Vagina (tissue), 2 donors: ENCODE measurements at regions not wholly inside any gene's neighbourhood (a gene's known extent, or its start where the extent isn't known, plus 50 kb on each side); places are given as distances from the start of the nearest gene placed in this dataset.

Source experiments
- POLR2AphosphoS5 ChIP-seq, 2 donors: sonication (generic); formaldehyde crosslinking; IDR thresholded peaks; one replicate each; pipeline ENCODE4 v1.9.0; 2017; ENCODE audit warnings: antibody characterized with exemption in 2 of 2, mild to moderate bottlenecking in 2 of 2, low read depth in 1 of 2; ENCODE audit not compliant: insufficient read depth in 1 of 2
- TF ChIP-seq, protein P1 (sequence below), 3 experiments: fragments of 450-650 bp in 2 of 3; fragments of 200-600 bp in 1 of 3; sonication (generic) in 1 of 3; IDR thresholded peaks; one replicate each; pipeline ENCODE4 v1.5.1; 2017 to 2019; ENCODE audit warnings: antibody characterized with exemption in 3 of 3, mild to moderate bottlenecking in 2 of 3, moderate library complexity in 2 of 3

- TF ChIP-seq, protein P1, sequence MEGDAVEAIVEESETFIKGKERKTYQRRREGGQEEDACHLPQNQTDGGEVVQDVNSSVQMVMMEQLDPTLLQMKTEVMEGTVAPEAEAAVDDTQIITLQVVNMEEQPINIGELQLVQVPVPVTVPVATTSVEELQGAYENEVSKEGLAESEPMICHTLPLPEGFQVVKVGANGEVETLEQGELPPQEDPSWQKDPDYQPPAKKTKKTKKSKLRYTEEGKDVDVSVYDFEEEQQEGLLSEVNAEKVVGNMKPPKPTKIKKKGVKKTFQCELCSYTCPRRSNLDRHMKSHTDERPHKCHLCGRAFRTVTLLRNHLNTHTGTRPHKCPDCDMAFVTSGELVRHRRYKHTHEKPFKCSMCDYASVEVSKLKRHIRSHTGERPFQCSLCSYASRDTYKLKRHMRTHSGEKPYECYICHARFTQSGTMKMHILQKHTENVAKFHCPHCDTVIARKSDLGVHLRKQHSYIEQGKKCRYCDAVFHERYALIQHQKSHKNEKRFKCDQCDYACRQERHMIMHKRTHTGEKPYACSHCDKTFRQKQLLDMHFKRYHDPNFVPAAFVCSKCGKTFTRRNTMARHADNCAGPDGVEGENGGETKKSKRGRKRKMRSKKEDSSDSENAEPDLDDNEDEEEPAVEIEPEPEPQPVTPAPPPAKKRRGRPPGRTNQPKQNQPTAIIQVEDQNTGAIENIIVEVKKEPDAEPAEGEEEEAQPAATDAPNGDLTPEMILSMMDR (IDR thresholded peaks at IDR 0.05): no peak
- no peak for TF ChIP-seq POLR2AphosphoS5 (IDR thresholded peaks at IDR 0.05; ENCODE audit: insufficient read depth in 1 of 2, low read depth in 1 of 2)
Observed at GRCh38 chr4:31949045-31949444, 1228.9 kb downstream of the PCDH7 start.
